NCI-H460 (cell line): ENCODE measurements at regions not wholly inside any gene's neighbourhood (a gene's known extent, or its start where the extent isn't known, plus 50 kb on each side); places are given as distances from the start of the nearest gene placed in this dataset.
"Not testable (repeated sequence)": the region's sequence is repeated elsewhere in the genome, so short reads cannot be mapped to it uniquely, and the experiment has no call there.

ENCODE experiments used
- DNase-seq: peaks from one replicate; pipeline ENCODE4 v3.0.0-alpha.2; 2016; ENCODE audit warnings: low read depth; ENCODE audit errors: extremely low read depth

GRCh38 chr14:101289911-101290310 lies 271.4 kb upstream of the DIO3 start:
- DNase-seq, result no peak

GRCh38 chr14:101290611-101291010 lies 270.7 kb upstream of the DIO3 start:
- no peak for DNase-seq

GRCh38 chr14:101291390-101291789 lies 269.9 kb upstream of the DIO3 start:
- no peak for DNase-seq

GRCh38 chr14:101292448-101292847 lies 268.8 kb upstream of the DIO3 start:
- DNase-seq, result no peak

GRCh38 chr14:101293605-101294004 lies 267.7 kb upstream of the DIO3 start:
- no peak for DNase-seq

GRCh38 chr14:101294136-101294535 lies 267.2 kb upstream of the DIO3 start:
- DNase-seq, result no peak

GRCh38 chr14:101299781-101300180 lies 261.5 kb upstream of the DIO3 start:
- not testable (repeated sequence) for DNase-seq

GRCh38 chr14:101301011-101301410 lies 260.3 kb upstream of the DIO3 start:
- no peak for DNase-seq

- not testable (repeated sequence) for DNase-seq
These were observed 254.1 kb upstream of the DIO3 start for GRCh38 chr14:101307162-101307561.

GRCh38 chr14:101311186-101311585 lies 250.1 kb upstream of the DIO3 start:
- not testable (repeated sequence) for DNase-seq

- DNase-seq, result no peak
These were observed 248.0 kb upstream of the DIO3 start for GRCh38 chr14:101313268-101313667.

GRCh38 chr14:101315802-101316296 lies 245.4 kb upstream of the DIO3 start:
- no peak for DNase-seq

- DNase-seq, result no peak
These were observed 243.0 kb upstream of the DIO3 start for GRCh38 chr14:101318271-101318670.

- DNase-seq, result no peak
These were observed 240.9 kb upstream of the DIO3 start for GRCh38 chr14:101320396-101320795.

- no peak for DNase-seq
These were observed 239.1 kb upstream of the DIO3 start for GRCh38 chr14:101322223-101322622.

GRCh38 chr14:101323111-101323510 lies 238.2 kb upstream of the DIO3 start:
- no peak for DNase-seq

GRCh38 chr14:101323614-101324235 lies 237.6 kb upstream of the DIO3 start:
- DNase-seq, result not testable (repeated sequence)

GRCh38 chr14:101325319-101325718 lies 236.0 kb upstream of the DIO3 start:
- DNase-seq, result no peak

GRCh38 chr14:101328412-101329028 lies 232.8 kb upstream of the DIO3 start:
- no peak for DNase-seq

- DNase-seq, result no peak
These were observed 230.7 kb upstream of the DIO3 start for GRCh38 chr14:101330416-101331140.

GRCh38 chr14:101331141-101331525 lies 230.2 kb upstream of the DIO3 start:
- DNase-seq, result no peak

GRCh38 chr14:101331661-101332169 lies 229.6 kb upstream of the DIO3 start:
- no peak for DNase-seq
